ENCODE measurements at regions not wholly inside any gene's neighbourhood (a gene's known extent, or its start where the extent isn't known, plus 50 kb on each side); places are given as distances from the start of the nearest gene placed in this dataset.
"Not testable (repeated sequence)": the region's sequence is repeated elsewhere in the genome, so short reads cannot be mapped to it uniquely, and the experiment has no call there.

DNA sequence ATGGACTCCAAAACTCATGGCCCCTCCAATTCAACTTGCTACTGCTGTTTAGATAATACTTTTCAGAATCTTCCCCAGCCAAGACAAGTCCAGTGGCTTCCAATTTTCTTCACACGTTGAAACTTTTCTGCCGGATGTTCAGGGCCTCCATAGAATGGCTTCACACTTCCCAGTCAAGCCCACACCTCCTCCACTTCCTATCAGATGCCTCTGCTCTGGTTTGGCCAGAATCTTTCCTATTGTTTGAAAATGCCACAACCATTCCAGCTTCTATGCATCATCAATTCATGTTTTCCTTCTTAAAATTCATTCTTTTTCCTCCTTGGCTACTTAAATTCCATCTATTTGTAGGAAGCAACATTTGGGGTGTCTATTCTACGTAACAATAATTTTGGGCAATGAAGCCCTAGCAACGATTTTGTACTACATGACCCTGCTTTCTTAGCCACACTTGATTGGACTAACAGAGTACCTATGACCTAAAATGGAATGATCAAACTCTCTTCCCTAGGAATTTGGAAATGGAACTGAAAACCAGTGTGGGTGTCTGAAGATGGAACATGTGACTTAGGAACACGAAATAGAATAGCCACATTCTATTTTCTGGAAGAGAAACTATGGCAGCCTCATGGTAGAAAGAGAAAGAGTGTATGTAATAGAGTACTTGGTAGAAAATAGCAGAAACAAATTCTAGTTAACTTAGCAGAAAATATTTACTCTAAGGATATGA, 74.1 kb upstream of the CNIH3 start:
- no peak overlapping the region for H3K4me3 ChIP-seq (ENCODE audit: low read depth, low read length)
- no peak for TF ChIP-seq CTCF (IDR thresholded peaks at IDR 0.05; ENCODE audit: insufficient read depth, low read length)
- DNase-seq (ENCODE audit: low read depth), result peak; percentile 93

DNA sequence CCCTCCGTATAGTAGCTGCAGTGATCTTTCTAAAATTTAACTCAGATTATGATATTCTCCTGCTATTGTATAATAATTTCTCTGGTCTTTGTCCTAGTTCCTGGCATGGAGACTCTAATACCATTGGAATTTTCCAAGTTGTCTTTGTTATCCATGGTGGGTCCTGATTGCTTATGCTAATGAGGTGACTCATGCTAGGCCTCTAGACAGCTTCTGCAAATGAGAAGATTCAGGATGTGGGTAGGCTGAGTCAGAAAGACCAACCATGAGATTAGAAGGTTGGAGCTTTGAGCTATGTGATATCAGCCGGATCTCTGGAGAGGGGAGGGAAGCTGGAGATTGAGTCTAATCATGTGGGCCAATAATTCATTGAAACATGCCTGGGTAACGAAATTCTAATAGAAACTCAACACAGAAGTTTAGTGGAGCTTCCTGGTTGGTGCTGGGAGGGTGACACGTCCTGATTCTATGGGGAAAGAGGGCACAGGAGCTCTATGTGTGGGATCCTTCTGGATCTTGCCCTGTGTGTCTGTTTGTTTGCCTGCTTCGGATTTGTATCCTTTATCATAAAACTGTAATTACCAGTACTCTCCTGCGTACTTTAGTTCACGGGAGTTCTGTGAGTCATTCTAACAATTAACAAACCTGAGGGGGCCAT, 73.2 kb upstream of the CNIH3 start:
- H3K4me3 ChIP-seq (ENCODE audit: low read depth, low read length), result peak overlapping the region; percentile 18
- no peak for TF ChIP-seq CTCF (IDR thresholded peaks at IDR 0.05; ENCODE audit: insufficient read depth, low read length)

DNA sequence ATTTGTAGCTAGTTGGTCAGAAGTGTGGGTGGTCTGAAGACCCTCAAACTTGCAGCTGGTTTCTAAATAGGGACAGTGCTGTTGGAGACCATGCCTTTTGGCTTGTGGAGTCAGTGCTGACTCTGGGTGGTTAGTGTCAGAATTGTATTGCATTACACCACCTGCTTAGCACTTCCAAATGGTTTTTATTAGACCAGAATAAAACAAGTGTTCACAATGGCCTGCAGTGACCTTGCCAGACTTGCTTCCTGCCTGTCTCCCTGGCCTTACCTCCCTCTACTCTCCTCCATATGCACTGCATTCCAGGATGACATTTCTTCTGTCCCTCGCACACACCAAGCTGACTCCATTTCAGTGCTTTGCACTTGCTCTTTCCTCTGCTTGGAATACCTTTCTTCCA, 72.7 kb upstream of the CNIH3 start:
- H3K4me3 ChIP-seq (ENCODE audit: low read depth, low read length), result no peak overlapping the region
- DNase-seq (ENCODE audit: low read depth), result no peak
- no peak for TF ChIP-seq CTCF (IDR thresholded peaks at IDR 0.05; ENCODE audit: insufficient read depth, low read length)

More for the DNA sequence above, 73.2 kb upstream of the CNIH3 start:
- peak; percentile 98 for DNase-seq (ENCODE audit: low read depth)

DNA sequence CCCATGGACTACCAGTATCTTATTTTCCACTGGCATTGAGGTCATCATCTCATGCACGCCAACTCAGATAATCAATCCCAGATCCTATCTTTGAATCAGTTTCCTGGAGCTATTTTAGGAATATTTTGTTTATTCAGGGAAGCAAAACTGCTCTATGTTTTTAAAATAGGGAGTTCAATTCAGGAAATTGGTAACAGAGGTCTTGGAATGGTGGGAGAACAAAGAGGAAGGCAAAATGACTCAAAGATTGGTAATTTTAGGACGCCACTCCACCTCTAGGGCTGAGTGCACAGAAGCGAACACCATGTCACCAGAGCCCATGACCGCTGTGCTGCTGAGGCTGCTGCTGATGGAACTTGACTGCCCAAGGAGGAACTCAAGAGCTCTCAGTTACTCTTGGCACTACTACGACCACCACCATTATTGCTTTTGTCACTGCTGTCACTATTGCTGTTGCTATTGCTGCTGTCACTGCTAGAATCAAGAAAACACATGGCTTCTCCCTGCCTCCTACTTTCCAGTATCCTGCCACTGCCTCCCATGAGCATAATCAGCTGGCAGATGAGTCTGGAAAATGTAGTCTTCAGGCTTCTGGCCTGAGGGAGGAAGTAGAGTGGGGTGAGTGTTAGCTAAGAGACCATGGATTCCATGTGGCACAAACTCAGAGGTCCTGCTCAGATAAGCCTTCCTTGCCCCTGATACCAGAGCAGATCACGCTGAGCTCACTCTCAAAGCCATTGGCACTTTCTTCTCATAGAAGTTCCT, 71.6 kb upstream of the CNIH3 start:
- TF ChIP-seq CTCF (IDR thresholded peaks at IDR 0.05; ENCODE audit: insufficient read depth, low read length), result no peak
- DNase-seq (ENCODE audit: low read depth), result peak; percentile 76
- no peak overlapping the region for H3K4me3 ChIP-seq (ENCODE audit: low read depth, low read length)

GRCh38 chr1:224545571-224545970, 70.5 kb upstream of the CNIH3 start:
- no peak overlapping the region for H3K4me3 ChIP-seq (ENCODE audit: low read depth, low read length)
- no peak for DNase-seq (ENCODE audit: low read depth)
- no peak for TF ChIP-seq CTCF (IDR thresholded peaks at IDR 0.05; ENCODE audit: insufficient read depth, low read length)

- DNase-seq (ENCODE audit: low read depth), result no peak
- H3K4me3 ChIP-seq (ENCODE audit: low read depth, low read length), result no peak overlapping the region
- no peak for TF ChIP-seq CTCF (IDR thresholded peaks at IDR 0.05; ENCODE audit: insufficient read depth, low read length)
Observed at GRCh38 chr1:224548676-224549075, 67.4 kb upstream of the CNIH3 start.

GRCh38 chr1:224551189-224551588, 64.9 kb upstream of the CNIH3 start:
- DNase-seq (ENCODE audit: low read depth); H3K4me3 ChIP-seq (ENCODE audit: low read depth, low read length): not testable (repeated sequence)

Data from fibroblast of the aortic adventitia (primary cell).